Hepatocyte (in vitro differentiated cells): ENCODE measurements at regions not wholly inside any gene's neighbourhood (a gene's known extent, or its start where the extent isn't known, plus 50 kb on each side); places are given as distances from the start of the nearest gene placed in this dataset.

Experiments used
- EZH2 ChIP-seq: fragments of 200-600 bp; sonication (generic); IDR thresholded peaks from 2 replicates; pipeline ENCODE4 v1.6.1; 2016; ENCODE audit warnings: antibody characterized with exemption, mild to moderate bottlenecking, borderline replicate concordance
- TF ChIP-seq, protein P1 (sequence below): fragments of 200-600 bp; sonication (generic); IDR thresholded peaks from 2 replicates; pipeline ENCODE4 v1.5.1; 2016; ENCODE audit warnings: antibody characterized with exemption, mild to moderate bottlenecking; ENCODE audit not compliant: poor library complexity

DNA sequence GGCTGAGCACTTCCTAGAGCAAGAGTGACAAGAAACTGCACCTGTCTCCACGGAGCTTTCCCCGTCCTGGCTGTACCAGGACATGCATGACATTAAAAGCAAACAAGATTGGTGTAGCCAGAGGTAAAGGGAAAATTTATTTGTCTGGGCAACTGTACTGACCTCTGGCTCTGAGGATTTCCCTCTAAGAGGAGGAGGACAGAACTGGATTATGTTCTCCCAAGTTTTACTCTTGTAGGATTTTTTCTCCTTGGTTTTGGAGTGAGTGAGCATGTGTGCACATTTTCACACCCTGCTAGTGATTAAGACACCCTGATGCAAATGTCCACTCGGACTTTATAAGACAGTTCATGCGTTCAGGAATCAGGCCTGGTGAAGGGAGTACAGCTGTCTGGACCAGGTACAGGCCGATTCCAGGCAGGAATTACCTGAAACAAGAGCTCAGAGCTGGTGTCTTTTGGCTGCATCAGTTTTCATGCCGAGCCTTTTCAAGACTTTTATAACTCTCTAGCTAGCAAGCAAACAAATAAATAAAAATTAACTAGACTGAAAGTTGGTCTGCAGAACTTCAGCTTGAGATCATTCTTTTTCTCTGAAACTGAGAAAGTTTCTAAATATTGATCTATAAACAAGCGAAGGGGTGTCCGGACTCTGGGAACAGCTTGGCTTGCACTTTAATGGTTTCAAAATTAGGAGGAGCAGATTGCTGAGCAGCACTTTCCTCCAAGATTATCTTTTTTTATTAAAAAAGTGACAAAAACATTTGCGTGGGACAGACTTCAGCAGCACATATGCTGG, 51.3 kb upstream of the SPRY1 start:
- TF ChIP-seq, protein P1, sequence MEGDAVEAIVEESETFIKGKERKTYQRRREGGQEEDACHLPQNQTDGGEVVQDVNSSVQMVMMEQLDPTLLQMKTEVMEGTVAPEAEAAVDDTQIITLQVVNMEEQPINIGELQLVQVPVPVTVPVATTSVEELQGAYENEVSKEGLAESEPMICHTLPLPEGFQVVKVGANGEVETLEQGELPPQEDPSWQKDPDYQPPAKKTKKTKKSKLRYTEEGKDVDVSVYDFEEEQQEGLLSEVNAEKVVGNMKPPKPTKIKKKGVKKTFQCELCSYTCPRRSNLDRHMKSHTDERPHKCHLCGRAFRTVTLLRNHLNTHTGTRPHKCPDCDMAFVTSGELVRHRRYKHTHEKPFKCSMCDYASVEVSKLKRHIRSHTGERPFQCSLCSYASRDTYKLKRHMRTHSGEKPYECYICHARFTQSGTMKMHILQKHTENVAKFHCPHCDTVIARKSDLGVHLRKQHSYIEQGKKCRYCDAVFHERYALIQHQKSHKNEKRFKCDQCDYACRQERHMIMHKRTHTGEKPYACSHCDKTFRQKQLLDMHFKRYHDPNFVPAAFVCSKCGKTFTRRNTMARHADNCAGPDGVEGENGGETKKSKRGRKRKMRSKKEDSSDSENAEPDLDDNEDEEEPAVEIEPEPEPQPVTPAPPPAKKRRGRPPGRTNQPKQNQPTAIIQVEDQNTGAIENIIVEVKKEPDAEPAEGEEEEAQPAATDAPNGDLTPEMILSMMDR, result no peak
- TF ChIP-seq EZH2, result no peak
